GM06990 (cell line): ENCODE measurements at regions not wholly inside any gene's neighbourhood (a gene's known extent, or its start where the extent isn't known, plus 50 kb on each side); places are given as distances from the start of the nearest gene placed in this dataset.
"Not testable (repeated sequence)": the region's sequence is repeated elsewhere in the genome, so short reads cannot be mapped to it uniquely, and the experiment has no call there.

Source experiments
- DNase-seq: peaks from one replicate; pipeline ENCODE4 v3.0.0-alpha.2; 2011; ENCODE audit not compliant: insufficient read length; ENCODE audit errors: extremely low read depth
- H3K27me3 ChIP-seq: replicated peaks from 2 replicates; pipeline ENCODE4 v1.6.0; 2011; ENCODE audit warnings: low read length; ENCODE audit not compliant: control insufficient read depth, insufficient read depth
- H3K36me3 ChIP-seq: 2 replicates; pipeline ENCODE4 v1.5.1; 2011; ENCODE audit warnings: low read length; ENCODE audit not compliant: control insufficient read depth, insufficient read depth
- H3K4me3 ChIP-seq: replicated peaks from 2 replicates; pipeline ENCODE4 v1.5.1; 2011; ENCODE audit warnings: low read depth, mild to moderate bottlenecking, control low read depth, low read length
- CTCF ChIP-seq: IDR thresholded peaks from 2 replicates; pipeline ENCODE4 v1.5.1; 2011; ENCODE audit warnings: low read length, control low read depth, mild to moderate bottlenecking, inconsistent platforms; ENCODE audit not compliant: insufficient read depth, poor library complexity, severe bottlenecking

DNA sequence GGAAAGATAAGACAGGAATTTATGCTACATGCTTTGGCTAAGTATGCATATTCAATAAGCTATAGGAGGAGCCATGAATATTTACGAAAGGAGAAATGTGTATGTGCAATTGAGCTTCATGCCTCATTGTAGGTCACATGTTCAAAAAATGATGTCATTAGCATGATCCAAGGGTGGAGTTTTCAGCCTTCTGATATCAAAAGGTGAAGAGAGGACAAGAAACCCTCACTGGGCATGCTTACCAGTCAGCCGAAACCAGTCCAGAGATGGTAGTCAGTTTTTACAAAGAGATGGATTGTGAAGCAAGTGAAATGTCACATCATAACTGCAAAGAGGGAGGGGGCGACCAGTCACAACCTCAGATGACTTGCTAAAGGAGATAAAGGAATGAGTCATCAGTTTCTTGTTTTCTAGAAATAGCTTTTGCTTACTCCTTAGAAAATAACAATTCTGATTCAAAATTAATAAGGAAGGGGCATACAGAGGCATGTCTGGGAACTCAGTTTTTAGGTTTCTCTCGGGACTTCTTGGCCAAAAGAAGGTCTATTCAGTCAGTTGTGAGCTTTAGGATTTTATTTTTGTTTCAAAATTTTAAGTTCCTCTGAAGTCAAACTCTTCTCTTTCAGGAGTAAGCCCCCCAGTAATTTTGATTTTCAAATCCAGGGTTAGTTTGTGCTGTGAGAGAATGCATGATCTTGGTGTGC lies 1067.8 kb upstream of the EDIL3 start:
- H3K36me3 ChIP-seq: no peaks in the 10 kb centered on the region
- TF ChIP-seq CTCF: no peak
- H3K4me3 ChIP-seq: no peak overlapping the region
- no peaks in the 10 kb centered on the region for H3K27me3 ChIP-seq
- DNase-seq: no peak

DNA sequence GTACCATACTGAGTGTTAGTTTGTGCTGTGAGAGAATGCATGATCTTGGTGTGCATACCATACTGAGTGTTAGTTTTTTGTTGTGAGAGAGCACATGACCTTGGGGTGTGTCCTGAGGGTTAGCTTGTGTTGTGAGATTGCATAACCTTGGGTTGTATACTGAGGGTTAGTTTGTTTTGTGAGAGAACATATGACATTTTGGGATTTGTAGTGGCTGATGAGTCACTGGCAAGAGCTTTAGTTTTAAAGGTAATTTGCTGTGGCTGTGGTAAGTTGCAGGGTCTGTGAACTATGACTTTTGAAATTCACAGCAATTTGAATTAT lies 1068.3 kb upstream of the EDIL3 start:
- Histone ChIP-seq H3K27me3 (no peaks in the 10 kb centered on the region), H3K36me3 (no peaks in the 10 kb centered on the region), H3K4me3 (no peak overlapping the region)
- no peak for DNase-seq
- no peak for TF ChIP-seq CTCF

DNA sequence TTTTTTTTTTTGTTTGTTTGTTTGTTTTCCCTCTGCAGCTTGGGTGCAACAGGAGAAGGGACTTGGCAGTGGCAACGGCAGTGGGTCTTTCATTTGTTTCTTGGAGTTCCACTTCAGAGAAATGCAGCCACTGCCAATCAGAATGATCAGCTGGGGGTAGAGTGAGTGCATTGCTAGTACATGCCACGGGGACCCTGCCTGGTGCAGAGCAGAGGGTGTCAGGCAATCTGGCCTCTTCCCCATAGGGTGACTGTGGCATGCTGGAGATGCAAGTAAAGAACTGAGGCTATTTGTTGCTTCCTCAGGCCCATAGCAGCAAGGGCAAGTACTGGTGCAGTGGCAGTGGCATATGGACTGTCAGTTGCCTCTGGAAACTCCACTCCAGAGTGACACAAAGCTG lies 1073.6 kb upstream of the EDIL3 start:
- Histone ChIP-seq H3K27me3 (no peaks in the 10 kb centered on the region), H3K36me3 (no peaks in the 10 kb centered on the region), H3K4me3 (no peak overlapping the region)
- DNase-seq: no peak
- TF ChIP-seq CTCF: no peak

- no peaks in the 10 kb centered on the region for H3K27me3 ChIP-seq
- no peak for TF ChIP-seq CTCF
- no peaks in the 10 kb centered on the region for H3K36me3 ChIP-seq
- H3K4me3 ChIP-seq: no peak overlapping the region
- no peak for DNase-seq
Observed at GRCh38 chr5:85462957-85463356, 1078.3 kb upstream of the EDIL3 start.

DNA sequence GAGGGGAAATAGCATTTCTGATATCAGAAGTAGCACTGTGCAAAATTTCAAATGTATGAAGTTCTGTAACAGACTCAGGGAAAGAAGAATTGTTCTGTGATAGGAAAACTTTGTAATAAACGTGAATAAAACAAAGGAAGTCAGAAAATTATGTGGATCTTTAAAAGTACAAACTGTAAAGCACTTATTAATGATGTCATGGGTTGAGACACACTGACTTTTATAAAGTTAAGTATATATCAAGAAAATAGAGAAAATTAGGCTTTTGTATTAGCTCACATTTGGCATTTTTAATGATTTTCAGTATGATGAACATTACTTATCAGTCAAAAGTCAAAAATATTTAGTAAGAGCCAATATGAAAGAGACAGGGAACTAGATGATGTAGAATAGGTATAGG lies 1081.7 kb upstream of the EDIL3 start:
- TF ChIP-seq CTCF: no peak
- Histone ChIP-seq H3K27me3 (no peaks in the 10 kb centered on the region), H3K36me3 (no peaks in the 10 kb centered on the region), H3K4me3 (no peak overlapping the region)
- no peak for DNase-seq

- Histone ChIP-seq H3K36me3 (no peaks in the 10 kb centered on the region), H3K4me3 (no peak overlapping the region), H3K27me3 (no peaks in the 10 kb centered on the region)
- no peak for TF ChIP-seq CTCF
- no peak for DNase-seq
Observed at GRCh38 chr5:85472749-85473148, 1088.1 kb upstream of the EDIL3 start.

GRCh38 chr5:85475151-85475550 lies 1090.5 kb upstream of the EDIL3 start:
- H3K4me3 ChIP-seq, DNase-seq: not testable (repeated sequence)

More at GRCh38 chr5:85475151-85475550, 1090.5 kb upstream of the EDIL3 start:
- not testable (repeated sequence) for H3K27me3 ChIP-seq, H3K36me3 ChIP-seq
